ENCODE measurements at regions not wholly inside any gene's neighbourhood (a gene's known extent, or its start where the extent isn't known, plus 50 kb on each side); places are given as distances from the start of the nearest gene placed in this dataset.

DNA sequence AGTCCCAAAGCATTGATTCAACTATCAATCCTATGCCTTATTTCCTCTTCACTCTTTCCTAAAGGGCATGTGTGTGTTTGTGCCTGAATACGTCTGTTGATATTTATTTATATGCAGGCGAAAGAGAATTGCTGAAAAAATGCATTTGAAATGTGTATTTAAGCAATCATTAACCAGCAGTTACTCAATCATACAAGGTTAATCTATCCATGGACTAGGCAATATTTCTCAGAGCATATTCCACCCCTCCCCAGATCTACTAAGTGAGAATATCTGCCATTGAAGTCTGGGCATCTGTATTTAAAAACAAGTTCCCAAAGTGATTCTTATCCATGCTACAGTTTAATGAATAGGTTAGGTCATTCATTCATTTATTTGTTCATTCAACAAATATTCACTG, 113.6 kb downstream of the RASGEF1B start:
- Histone ChIP-seq H3K36me3 (no peaks in the 10 kb centered on the region), H3K27ac (no peak overlapping the region), H3K9me3 (no peaks in the 10 kb centered on the region), H3K27me3 (no peaks in the 10 kb centered on the region), H3K4me1 (ENCODE audit: insufficient read depth) (no peaks in the 10 kb centered on the region), H3K4me3 (no peak overlapping the region)
- TF ChIP-seq, protein P1, sequence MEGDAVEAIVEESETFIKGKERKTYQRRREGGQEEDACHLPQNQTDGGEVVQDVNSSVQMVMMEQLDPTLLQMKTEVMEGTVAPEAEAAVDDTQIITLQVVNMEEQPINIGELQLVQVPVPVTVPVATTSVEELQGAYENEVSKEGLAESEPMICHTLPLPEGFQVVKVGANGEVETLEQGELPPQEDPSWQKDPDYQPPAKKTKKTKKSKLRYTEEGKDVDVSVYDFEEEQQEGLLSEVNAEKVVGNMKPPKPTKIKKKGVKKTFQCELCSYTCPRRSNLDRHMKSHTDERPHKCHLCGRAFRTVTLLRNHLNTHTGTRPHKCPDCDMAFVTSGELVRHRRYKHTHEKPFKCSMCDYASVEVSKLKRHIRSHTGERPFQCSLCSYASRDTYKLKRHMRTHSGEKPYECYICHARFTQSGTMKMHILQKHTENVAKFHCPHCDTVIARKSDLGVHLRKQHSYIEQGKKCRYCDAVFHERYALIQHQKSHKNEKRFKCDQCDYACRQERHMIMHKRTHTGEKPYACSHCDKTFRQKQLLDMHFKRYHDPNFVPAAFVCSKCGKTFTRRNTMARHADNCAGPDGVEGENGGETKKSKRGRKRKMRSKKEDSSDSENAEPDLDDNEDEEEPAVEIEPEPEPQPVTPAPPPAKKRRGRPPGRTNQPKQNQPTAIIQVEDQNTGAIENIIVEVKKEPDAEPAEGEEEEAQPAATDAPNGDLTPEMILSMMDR (IDR thresholded peaks at IDR 0.05) = no peak
- no peak for TF ChIP-seq POLR2A (IDR thresholded peaks at IDR 0.05)
- no peak for TF ChIP-seq EP300 (IDR thresholded peaks at IDR 0.05)
- intact Hi-C loops (cut with DNase I) = no loop called here
- WGBS, 3 donors = 62 to 88% (median 75%) methylated on average over 2 of the region's 2 CpGs
- no peak for DNase-seq

DNA sequence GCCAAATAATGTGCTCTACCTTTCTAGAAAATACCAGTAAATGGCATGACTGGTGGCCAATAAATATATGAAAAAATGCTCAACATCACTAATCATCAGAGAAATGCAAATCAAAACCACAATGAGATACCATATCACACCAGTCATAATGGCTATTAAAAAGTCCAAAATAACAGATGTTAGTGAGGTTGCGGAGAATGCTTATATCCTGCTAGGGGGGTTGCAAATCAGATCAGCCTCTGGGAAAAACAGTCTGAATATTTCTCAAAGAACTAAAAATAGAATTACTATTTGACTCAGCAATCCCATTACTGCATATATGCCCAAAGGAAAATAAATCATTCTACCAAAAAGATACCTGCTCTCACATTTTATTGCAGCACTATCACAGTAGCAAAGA, 115.1 kb downstream of the RASGEF1B start:
- intact Hi-C loops (cut with DNase I) = no loop called here
- TF ChIP-seq POLR2A (IDR thresholded peaks at IDR 0.05) (no peak), EP300 (IDR thresholded peaks at IDR 0.05) (no peak)
- TF ChIP-seq, protein P1 (IDR thresholded peaks at IDR 0.05) = no peak

DNA sequence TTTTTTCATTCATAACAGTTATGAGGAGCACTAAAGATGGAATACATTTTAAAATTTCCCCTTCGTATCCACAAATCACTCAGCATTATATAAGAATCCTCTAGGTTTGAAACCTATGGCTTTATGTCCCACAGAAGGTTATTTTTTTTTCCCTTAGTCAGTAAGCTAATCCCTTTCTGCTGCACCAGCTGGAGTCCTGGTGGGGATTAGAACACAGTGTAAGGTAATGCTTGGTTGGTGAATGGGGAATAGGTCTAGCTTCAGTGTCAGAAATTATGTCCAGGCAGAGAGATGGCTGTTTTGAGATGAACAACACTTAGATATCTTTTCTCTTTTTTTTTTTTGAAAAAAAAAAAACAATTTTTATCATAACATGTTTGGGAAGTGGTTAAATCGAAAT, 116.6 kb downstream of the RASGEF1B start:
- no peak for DNase-seq
- no peak for TF ChIP-seq POLR2A (IDR thresholded peaks at IDR 0.05)
- TF ChIP-seq, protein P1 (IDR thresholded peaks at IDR 0.05) = no peak
- Histone ChIP-seq H3K4me3 (no peak overlapping the region), H3K27me3 (no peaks in the 10 kb centered on the region), H3K4me1 (ENCODE audit: insufficient read depth) (no peaks in the 10 kb centered on the region), H3K27ac (no peak overlapping the region), H3K36me3 (no peaks in the 10 kb centered on the region), H3K9me3 (no peaks in the 10 kb centered on the region)
- intact Hi-C loops (cut with DNase I) = loop anchor here in 1 of 4 donors (2.0 kb wide), 1 partner anchor 16 kb away; no protein-coding TSS in a partner anchor
- 76 to 91% (median 85%) methylated on average over 2 of the region's 2 CpGs for WGBS, 3 donors

More for the DNA sequence above, 115.1 kb downstream of the RASGEF1B start:
- Histone ChIP-seq H3K27me3 (no peaks in the 10 kb centered on the region), H3K27ac (no peak overlapping the region), H3K4me3 (no peak overlapping the region), H3K36me3 (no peaks in the 10 kb centered on the region), H3K9me3 (no peaks in the 10 kb centered on the region), H3K4me1 (ENCODE audit: insufficient read depth) (no peaks in the 10 kb centered on the region)
- DNase-seq = no peak
- 69 to 84% (median 80%) methylated on average over 1 of the region's 1 CpG for WGBS, 3 donors

DNA sequence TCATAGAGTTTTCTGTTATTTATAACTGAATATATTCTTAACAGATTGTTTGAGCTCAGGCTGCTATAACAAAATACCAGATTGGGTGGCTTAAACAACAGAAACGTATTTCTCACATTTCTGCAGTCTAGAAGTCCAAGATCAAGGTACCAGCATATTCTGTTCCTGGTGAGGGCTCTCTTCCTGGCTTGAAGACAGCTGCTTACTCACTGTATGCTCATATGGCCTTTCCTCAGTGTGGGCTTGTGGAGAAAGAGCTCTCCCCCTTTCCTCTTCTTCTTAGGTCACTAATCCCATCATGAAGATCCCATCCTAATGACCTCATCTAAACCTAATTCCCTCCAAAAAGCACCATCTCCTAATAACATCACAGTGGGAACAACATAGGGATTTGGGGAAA, 117.8 kb downstream of the RASGEF1B start:
- intact Hi-C loops (cut with DNase I) = loop anchor here in 1 of 4 donors (2.0 to 5.0 kb wide), 2 partner anchors 15 to 287 kb away; no protein-coding TSS in a partner anchor
- 50 to 57% (median 53%) methylated on average over 1 of the region's 1 CpG for WGBS, 3 donors
- TF ChIP-seq EP300 (IDR thresholded peaks at IDR 0.05) (no peak), POLR2A (IDR thresholded peaks at IDR 0.05) (no peak)
- TF ChIP-seq, protein P1 (IDR thresholded peaks at IDR 0.05) = no peak
- H3K4me1 ChIP-seq (ENCODE audit: insufficient read depth) = no peaks in the 10 kb centered on the region
- no peaks in the 10 kb centered on the region for H3K9me3 ChIP-seq
- no peak for DNase-seq
- H3K27ac ChIP-seq = no peak overlapping the region
- H3K36me3 ChIP-seq = no peaks in the 10 kb centered on the region
- H3K27me3 ChIP-seq = no peaks in the 10 kb centered on the region
- H3K4me3 ChIP-seq = no peak overlapping the region

Data from ovary (tissue), 7 donors.